ENCODE measurements at regions not wholly inside any gene's neighbourhood (a gene's known extent, or its start where the extent isn't known, plus 50 kb on each side); places are given as distances from the start of the nearest gene placed in this dataset.

DNA sequence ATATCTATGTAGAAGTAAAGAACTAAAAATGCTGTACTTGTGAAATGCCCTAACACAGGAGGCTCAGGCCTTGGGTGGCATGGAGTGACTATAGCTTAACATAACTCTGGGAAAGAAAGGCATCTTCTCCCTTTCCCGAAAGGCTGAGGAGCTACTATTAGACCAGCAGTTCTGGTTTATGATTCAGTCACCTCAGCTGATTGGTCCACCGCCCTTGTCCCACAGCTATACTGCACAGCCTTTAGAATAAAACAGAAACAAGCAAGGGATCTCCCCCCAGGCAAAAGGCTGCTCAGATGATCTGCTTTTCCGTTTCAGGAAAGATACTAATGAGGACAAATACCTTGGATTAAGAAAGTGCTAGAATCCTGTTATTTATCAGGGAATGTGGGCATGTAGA is 171.3 kb downstream of the SNCA start:
- Histone ChIP-seq H3K9me3 (no peaks in the 10 kb centered on the region), H3K36me3 (no peaks in the 10 kb centered on the region), H3K4me3 (no peak overlapping the region), H3K27me3 (no peaks in the 10 kb centered on the region), H3K27ac (no peak overlapping the region), H3K4me1 (ENCODE audit: insufficient read depth) (no peaks in the 10 kb centered on the region)
- WGBS, 3 donors: 81 to 82% (median 81%) methylated on average over 3 of the region's 3 CpGs
- no peak for DNase-seq
- TF ChIP-seq POLR2A (IDR thresholded peaks at IDR 0.05) (no peak), EP300 (IDR thresholded peaks at IDR 0.05) (no peak)
- TF ChIP-seq, protein P1, sequence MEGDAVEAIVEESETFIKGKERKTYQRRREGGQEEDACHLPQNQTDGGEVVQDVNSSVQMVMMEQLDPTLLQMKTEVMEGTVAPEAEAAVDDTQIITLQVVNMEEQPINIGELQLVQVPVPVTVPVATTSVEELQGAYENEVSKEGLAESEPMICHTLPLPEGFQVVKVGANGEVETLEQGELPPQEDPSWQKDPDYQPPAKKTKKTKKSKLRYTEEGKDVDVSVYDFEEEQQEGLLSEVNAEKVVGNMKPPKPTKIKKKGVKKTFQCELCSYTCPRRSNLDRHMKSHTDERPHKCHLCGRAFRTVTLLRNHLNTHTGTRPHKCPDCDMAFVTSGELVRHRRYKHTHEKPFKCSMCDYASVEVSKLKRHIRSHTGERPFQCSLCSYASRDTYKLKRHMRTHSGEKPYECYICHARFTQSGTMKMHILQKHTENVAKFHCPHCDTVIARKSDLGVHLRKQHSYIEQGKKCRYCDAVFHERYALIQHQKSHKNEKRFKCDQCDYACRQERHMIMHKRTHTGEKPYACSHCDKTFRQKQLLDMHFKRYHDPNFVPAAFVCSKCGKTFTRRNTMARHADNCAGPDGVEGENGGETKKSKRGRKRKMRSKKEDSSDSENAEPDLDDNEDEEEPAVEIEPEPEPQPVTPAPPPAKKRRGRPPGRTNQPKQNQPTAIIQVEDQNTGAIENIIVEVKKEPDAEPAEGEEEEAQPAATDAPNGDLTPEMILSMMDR (IDR thresholded peaks at IDR 0.05): no peak
- intact Hi-C loops (cut with DNase I): loop anchor here in 1 of 4 donors (10.0 kb wide), 1 partner anchor 199 kb away; no protein-coding TSS in a partner anchor

DNA sequence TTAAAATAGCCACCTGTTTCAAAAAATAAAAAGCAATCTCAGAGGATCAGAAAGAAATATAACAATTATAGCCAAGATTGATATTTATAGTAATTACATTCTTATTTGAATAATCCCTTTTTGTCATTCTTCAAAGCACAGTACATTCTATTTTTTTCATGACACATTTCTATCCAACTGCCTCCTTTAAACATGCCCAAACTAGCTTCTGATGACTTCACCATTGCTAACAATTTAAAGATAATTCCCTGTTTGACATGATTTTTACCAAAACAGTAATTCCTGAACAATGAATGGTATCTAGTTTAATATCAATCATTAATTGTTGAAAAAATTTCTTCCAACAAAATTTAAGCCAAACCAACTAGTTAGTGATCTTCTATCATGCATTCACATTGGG is 172.4 kb downstream of the SNCA start:
- no peaks in the 10 kb centered on the region for H3K36me3 ChIP-seq
- DNase-seq: no peak
- H3K27me3 ChIP-seq: no peaks in the 10 kb centered on the region
- no peak overlapping the region for H3K27ac ChIP-seq
- no peak overlapping the region for H3K4me3 ChIP-seq
- intact Hi-C loops (cut with DNase I): loop anchor here in 1 of 4 donors (10.0 kb wide), 1 partner anchor 200 kb away; no protein-coding TSS in a partner anchor
- no peaks in the 10 kb centered on the region for H3K9me3 ChIP-seq
- H3K4me1 ChIP-seq (ENCODE audit: insufficient read depth): no peaks in the 10 kb centered on the region
- TF ChIP-seq, protein P1 (IDR thresholded peaks at IDR 0.05): no peak

DNA sequence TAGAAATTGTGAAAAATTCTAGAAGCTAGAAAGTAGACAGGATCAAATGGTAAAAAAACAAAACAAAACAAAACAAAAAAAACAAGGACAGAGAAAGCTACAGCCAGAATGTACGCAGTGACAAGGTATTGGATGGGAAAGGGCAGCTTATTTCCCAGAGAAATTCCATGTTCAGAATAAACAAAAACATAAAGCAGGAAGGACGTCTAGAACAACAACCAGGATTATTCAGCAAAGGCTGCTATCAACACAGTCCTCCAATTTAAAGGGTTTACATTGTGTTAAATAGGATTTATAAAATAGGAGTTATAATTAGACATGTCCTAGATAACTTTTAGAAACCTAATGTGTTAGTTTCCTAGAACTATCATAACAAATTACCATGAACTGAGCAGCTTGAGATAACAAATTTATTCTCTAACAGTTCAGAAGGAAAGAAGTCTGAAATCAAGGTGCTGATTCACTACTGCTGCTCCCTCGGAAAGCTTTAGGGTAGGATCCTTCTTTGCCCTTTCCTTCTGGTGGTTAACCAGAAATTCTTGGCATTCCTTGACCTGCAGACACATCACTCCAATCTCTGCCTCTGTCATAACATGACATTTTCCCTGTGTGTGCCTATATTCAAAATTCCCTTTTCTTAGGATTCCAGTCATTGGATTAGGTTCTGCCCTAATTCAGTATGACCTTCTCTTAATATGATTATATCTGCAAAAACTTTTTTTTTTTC is 175.6 kb downstream of the SNCA start:
- 32 to 46% (median 43%) methylated on average over 3 of the region's 3 CpGs for WGBS, 3 donors
- H3K4me1 ChIP-seq (ENCODE audit: insufficient read depth): no peaks in the 10 kb centered on the region
- DNase-seq: no peak
- no peak for TF ChIP-seq POLR2A (IDR thresholded peaks at IDR 0.05)
- no peaks in the 10 kb centered on the region for H3K9me3 ChIP-seq
- H3K36me3 ChIP-seq: no peaks in the 10 kb centered on the region
- H3K4me3 ChIP-seq: no peak overlapping the region
- no peak overlapping the region for H3K27ac ChIP-seq
- intact Hi-C loops (cut with DNase I): loop anchor here in 1 of 4 donors (10.0 kb wide), 1 partner anchor 203 kb away; no protein-coding TSS in a partner anchor
- no peaks in the 10 kb centered on the region for H3K27me3 ChIP-seq

DNA sequence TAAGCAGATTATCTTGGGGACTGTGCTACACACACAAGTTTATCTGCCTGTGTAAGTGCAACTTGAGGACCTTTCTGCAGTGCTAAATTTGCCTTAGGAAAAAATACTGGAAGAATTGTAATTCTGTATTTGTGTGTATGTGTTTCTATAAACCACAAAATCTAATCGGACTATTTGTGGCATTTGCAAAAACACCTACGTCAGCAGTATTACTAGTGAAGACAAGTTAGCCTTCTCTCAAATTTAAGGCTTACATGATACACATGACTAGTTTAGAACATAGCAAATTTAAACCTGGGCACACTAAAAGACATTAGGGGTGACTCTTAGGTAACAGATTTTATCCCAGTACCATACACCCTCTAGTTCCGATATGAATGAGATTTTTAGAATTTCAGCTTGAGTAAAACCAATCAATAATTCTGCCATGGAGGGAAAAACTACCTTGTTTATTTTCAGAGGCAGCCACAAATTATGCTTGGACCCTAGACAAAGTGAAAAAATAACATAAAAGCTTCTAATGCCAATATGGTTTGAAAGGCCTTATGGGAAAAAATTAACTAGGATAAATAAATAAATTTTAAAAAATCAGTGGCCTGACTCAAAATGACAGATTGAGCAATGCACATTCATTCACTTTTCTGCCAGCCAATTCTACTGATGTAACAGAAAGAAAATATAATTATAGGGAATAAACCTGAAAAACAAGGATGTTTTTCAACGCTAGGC is 176.4 kb downstream of the SNCA start:
- Histone ChIP-seq H3K9me3 (no peaks in the 10 kb centered on the region), H3K4me1 (ENCODE audit: insufficient read depth) (no peaks in the 10 kb centered on the region), H3K27ac (no peak overlapping the region), H3K4me3 (no peak overlapping the region), H3K27me3 (no peaks in the 10 kb centered on the region), H3K36me3 (no peaks in the 10 kb centered on the region)
- WGBS, 3 donors: 81 to 89% (median 84%) methylated on average over 4 of the region's 4 CpGs
- no peak for DNase-seq
- intact Hi-C loops (cut with DNase I): loop anchor here in 1 of 4 donors (10.0 kb wide), 1 partner anchor 204 kb away; no protein-coding TSS in a partner anchor
- no peak for TF ChIP-seq EP300 (IDR thresholded peaks at IDR 0.05)
- TF ChIP-seq, protein P1 (IDR thresholded peaks at IDR 0.05): no peak
- TF ChIP-seq POLR2A (IDR thresholded peaks at IDR 0.05): no peak

DNA sequence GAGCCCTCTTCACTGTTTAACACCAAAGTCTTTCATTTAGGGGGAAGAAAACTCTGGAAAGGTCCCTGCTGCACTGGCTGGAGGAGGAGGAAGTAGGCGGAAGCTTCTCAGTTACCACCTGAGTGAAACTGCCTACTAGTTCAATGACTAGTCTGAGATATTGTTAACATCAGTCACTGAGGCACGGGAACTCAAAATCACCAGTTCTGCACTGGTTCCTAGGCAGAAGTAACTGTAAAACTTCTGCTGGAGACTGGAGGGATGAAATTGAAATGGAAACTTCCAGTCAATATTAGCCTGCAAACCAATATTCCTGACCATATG is 178.3 kb downstream of the SNCA start:
- Histone ChIP-seq H3K9me3 (no peaks in the 10 kb centered on the region), H3K36me3 (no peaks in the 10 kb centered on the region), H3K27ac (no peak overlapping the region), H3K4me1 (ENCODE audit: insufficient read depth) (no peaks in the 10 kb centered on the region), H3K4me3 (no peak overlapping the region), H3K27me3 (no peaks in the 10 kb centered on the region)
- intact Hi-C loops (cut with DNase I): loop anchor here in 1 of 4 donors (5.0 kb wide), 1 partner anchor 209 kb away; no protein-coding TSS in a partner anchor
- 95 to 100% (median 96%) methylated on average over 2 of the region's 2 CpGs for WGBS, 3 donors
- no peak for DNase-seq
- no peak for TF ChIP-seq EP300 (IDR thresholded peaks at IDR 0.05)
- no peak for TF ChIP-seq POLR2A (IDR thresholded peaks at IDR 0.05)
- TF ChIP-seq, protein P1 (IDR thresholded peaks at IDR 0.05): no peak

All from ovary (tissue), 7 donors.